ENCODE measurements at regions not wholly inside any gene's neighbourhood (a gene's known extent, or its start where the extent isn't known, plus 50 kb on each side); places are given as distances from the start of the nearest gene placed in this dataset.

- TF ChIP-seq, protein P1, sequence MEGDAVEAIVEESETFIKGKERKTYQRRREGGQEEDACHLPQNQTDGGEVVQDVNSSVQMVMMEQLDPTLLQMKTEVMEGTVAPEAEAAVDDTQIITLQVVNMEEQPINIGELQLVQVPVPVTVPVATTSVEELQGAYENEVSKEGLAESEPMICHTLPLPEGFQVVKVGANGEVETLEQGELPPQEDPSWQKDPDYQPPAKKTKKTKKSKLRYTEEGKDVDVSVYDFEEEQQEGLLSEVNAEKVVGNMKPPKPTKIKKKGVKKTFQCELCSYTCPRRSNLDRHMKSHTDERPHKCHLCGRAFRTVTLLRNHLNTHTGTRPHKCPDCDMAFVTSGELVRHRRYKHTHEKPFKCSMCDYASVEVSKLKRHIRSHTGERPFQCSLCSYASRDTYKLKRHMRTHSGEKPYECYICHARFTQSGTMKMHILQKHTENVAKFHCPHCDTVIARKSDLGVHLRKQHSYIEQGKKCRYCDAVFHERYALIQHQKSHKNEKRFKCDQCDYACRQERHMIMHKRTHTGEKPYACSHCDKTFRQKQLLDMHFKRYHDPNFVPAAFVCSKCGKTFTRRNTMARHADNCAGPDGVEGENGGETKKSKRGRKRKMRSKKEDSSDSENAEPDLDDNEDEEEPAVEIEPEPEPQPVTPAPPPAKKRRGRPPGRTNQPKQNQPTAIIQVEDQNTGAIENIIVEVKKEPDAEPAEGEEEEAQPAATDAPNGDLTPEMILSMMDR (IDR thresholded peaks at IDR 0.05) = no peak
- Mint-ChIP-seq H3K27me3 (peaks cover 40% of the 10 kb centered on the region), H3K9me3 (peaks cover 2% of the 10 kb centered on the region), H3K27ac (no peak overlapping the region), H3K36me3 (ENCODE audit: low read depth) (no peaks in the 10 kb centered on the region), H3K4me3 (no peak overlapping the region), H3K4me1 (ENCODE audit: low read depth) (no peaks in the 10 kb centered on the region)
- ChIA-PET POLR2A (no interaction called here), CTCF (no interaction called here)
- H3K27ac ChIP-seq (ENCODE audit: low read depth in 1 of 2, low read length in 2 of 2) = no peak overlapping the region
- no peak for ATAC-seq (ENCODE audit: poor library complexity)
- no peak overlapping the region for H3K4me3 ChIP-seq (ENCODE audit: low read length)
- DNase-seq = no peak
- no peaks in the 10 kb centered on the region for H3K9me3 ChIP-seq (ENCODE audit: control insufficient read depth in 1 of 2, insufficient read depth in 1 of 2, low read length in 2 of 2)
- no peaks in the 10 kb centered on the region for H3K4me1 ChIP-seq (ENCODE audit: insufficient read depth, low read length)
- H3K36me3 ChIP-seq (ENCODE audit: insufficient read depth, low read length) = no peaks in the 10 kb centered on the region
- peaks cover 0 to 5% of the 10 kb centered on the region in 2 experiments for H3K27me3 ChIP-seq (ENCODE audit: control insufficient read depth in 1 of 2, insufficient read depth in 2 of 2, low read length in 2 of 2)
- intact Hi-C loops (cut with DNase I, micrococcal nuclease) = no loop called here
Measured at GRCh38 chr13:39149896-39150295, 111.6 kb downstream of the NHLRC3 start.

- Histone ChIP-seq H3K4me1 (ENCODE audit: insufficient read depth, low read length) (no peaks in the 10 kb centered on the region), H3K4me3 (ENCODE audit: low read length) (no peak overlapping the region), H3K27me3 (ENCODE audit: control insufficient read depth in 1 of 2, insufficient read depth in 2 of 2, low read length in 2 of 2) (no peaks in the 10 kb centered on the region), H3K36me3 (ENCODE audit: insufficient read depth, low read length) (no peaks in the 10 kb centered on the region), H3K9me3 (ENCODE audit: control insufficient read depth in 1 of 2, insufficient read depth in 1 of 2, low read length in 2 of 2) (no peaks in the 10 kb centered on the region), H3K27ac (ENCODE audit: low read depth in 1 of 2, low read length in 2 of 2) (no peak overlapping the region)
- Mint-ChIP-seq H3K27ac (no peak overlapping the region), H3K9me3 (peaks cover 2% of the 10 kb centered on the region), H3K4me3 (no peak overlapping the region), H3K27me3 (peaks cover 57% of the 10 kb centered on the region), H3K36me3 (ENCODE audit: low read depth) (no peaks in the 10 kb centered on the region), H3K4me1 (ENCODE audit: low read depth) (no peaks in the 10 kb centered on the region)
- POLR2A ChIA-PET = no interaction called here
- ATAC-seq (ENCODE audit: poor library complexity) (no peak), DNase-seq (no peak)
- TF ChIP-seq, protein P1 (IDR thresholded peaks at IDR 0.05) = no peak
- CTCF ChIA-PET = interaction anchor here (1.1 kb wide), 1 partner anchor 11 kb away, joined by 3 read pairs; no protein-coding TSS in a partner anchor
- intact Hi-C loops (cut with DNase I, micrococcal nuclease) = no loop called here
Measured at GRCh38 chr13:39154041-39154440, 115.8 kb downstream of the NHLRC3 start.

GRCh38 chr13:39159393-39159792 is 121.1 kb downstream of the NHLRC3 start:
- Mint-ChIP-seq H3K9me3 (no peaks in the 10 kb centered on the region), H3K36me3 (ENCODE audit: low read depth) (no peaks in the 10 kb centered on the region), H3K4me1 (ENCODE audit: low read depth) (no peaks in the 10 kb centered on the region), H3K27me3 (peaks cover 37% of the 10 kb centered on the region), H3K4me3 (no peak overlapping the region), H3K27ac (no peak overlapping the region)
- Histone ChIP-seq H3K4me3 (ENCODE audit: low read length) (no peak overlapping the region), H3K36me3 (ENCODE audit: insufficient read depth, low read length) (no peaks in the 10 kb centered on the region), H3K27me3 (ENCODE audit: control insufficient read depth in 1 of 2, insufficient read depth in 2 of 2, low read length in 2 of 2) (no peaks in the 10 kb centered on the region), H3K9me3 (ENCODE audit: control insufficient read depth in 1 of 2, insufficient read depth in 1 of 2, low read length in 2 of 2) (no peaks in the 10 kb centered on the region), H3K27ac (ENCODE audit: low read depth in 1 of 2, low read length in 2 of 2) (no peak overlapping the region), H3K4me1 (ENCODE audit: insufficient read depth, low read length) (no peaks in the 10 kb centered on the region)
- ChIA-PET POLR2A (no interaction called here), CTCF (no interaction called here)
- intact Hi-C loops (cut with DNase I, micrococcal nuclease) = no loop called here
- ATAC-seq (ENCODE audit: poor library complexity) (no peak), DNase-seq (no peak)
- TF ChIP-seq, protein P1 (IDR thresholded peaks at IDR 0.05) = no peak
